Mesenchymal stem cell (in vitro differentiated cells and primary cell): ENCODE measurements at regions not wholly inside any gene's neighbourhood (a gene's known extent, or its start where the extent isn't known, plus 50 kb on each side); places are given as distances from the start of the nearest gene placed in this dataset.

Experiments
- DNase-seq: peaks from one replicate; pipeline ENCODE4 v3.0.0-alpha.2; 2013
- H2AFZ ChIP-seq: one replicate; pipeline ENCODE4 v1.6.1; 2013; ENCODE audit warnings: low read depth, mild to moderate bottlenecking, control low read depth, inconsistent platforms, low read length, moderate library complexity
- H2AK5ac ChIP-seq: 2 replicates; pipeline ENCODE4 v1.6.1; 2013; ENCODE audit warnings: low read length, moderate library complexity, mild to moderate bottlenecking, inconsistent platforms; ENCODE audit not compliant: severe bottlenecking
- H2BK120ac ChIP-seq: one replicate; pipeline ENCODE4 v1.6.1; 2013; ENCODE audit warnings: low read depth, mild to moderate bottlenecking, inconsistent platforms, low read length, moderate library complexity
- H2BK12ac ChIP-seq, 2 experiments: one replicate each; pipeline ENCODE4 v1.6.1; 2013; ENCODE audit warnings: inconsistent platforms in 2 of 2, low read length in 2 of 2, mild to moderate bottlenecking in 2 of 2, moderate library complexity in 2 of 2, control low read depth in 1 of 2
- H2BK15ac ChIP-seq: one replicate; pipeline ENCODE4 v1.6.1; 2013; ENCODE audit warnings: mild to moderate bottlenecking, low read depth, inconsistent platforms; ENCODE audit not compliant: poor library complexity, severe bottlenecking
- H2BK5ac ChIP-seq: 2 replicates; pipeline ENCODE4 v1.6.1; 2013; ENCODE audit warnings: low read depth, mild to moderate bottlenecking, low read length, control low read depth, inconsistent platforms; ENCODE audit not compliant: poor library complexity, severe bottlenecking
- H3K14ac ChIP-seq, 2 experiments: one replicate each; pipeline ENCODE4 v1.6.1; 2013; ENCODE audit warnings: inconsistent platforms in 2 of 2, low read length in 2 of 2, control low read depth in 1 of 2, mild to moderate bottlenecking in 1 of 2, moderate library complexity in 1 of 2
- H3K18ac ChIP-seq, 2 experiments: one replicate each; pipeline ENCODE4 v1.6.1; 2013; ENCODE audit warnings: inconsistent platforms in 2 of 2, low read length in 2 of 2, control low read depth in 1 of 2, low read depth in 1 of 2, mild to moderate bottlenecking in 1 of 2
- H3K23ac ChIP-seq, 2 experiments: one replicate each; pipeline ENCODE4 v1.6.1; 2013; ENCODE audit warnings: inconsistent platforms in 2 of 2, low read length in 2 of 2, mild to moderate bottlenecking in 2 of 2, moderate library complexity in 2 of 2, control low read depth in 1 of 2
- H3K27ac ChIP-seq: 2 replicates; pipeline ENCODE4 v1.5.1; 2013; ENCODE audit warnings: mild to moderate bottlenecking, moderate library complexity, low read length, control low read depth, inconsistent platforms; ENCODE audit not compliant: poor library complexity, severe bottlenecking
- H3K27me3 ChIP-seq, 2 experiments: 2 replicates each; pipeline versions ENCODE4 v1.6.1 to v1.7.0; 2013; ENCODE audit warnings: low read length in 2 of 2, mild to moderate bottlenecking in 2 of 2, moderate library complexity in 2 of 2, control low read depth in 1 of 2, inconsistent platforms in 1 of 2; ENCODE audit not compliant: control insufficient read depth in 1 of 2, insufficient read depth in 1 of 2
- H3K36me3 ChIP-seq, 2 experiments: 2 replicates each; pipeline versions ENCODE4 v1.6.1 to v1.7.0; 2013; ENCODE audit warnings: low read length in 2 of 2, control low read depth in 1 of 2, inconsistent platforms in 1 of 2, low read depth in 1 of 2, mild to moderate bottlenecking in 1 of 2; ENCODE audit not compliant: insufficient read depth in 2 of 2, control insufficient read depth in 1 of 2
- H3K4ac ChIP-seq, 2 experiments: one replicate each; pipeline ENCODE4 v1.6.1; 2013; ENCODE audit warnings: inconsistent platforms in 2 of 2, low read length in 2 of 2, mild to moderate bottlenecking in 2 of 2, moderate library complexity in 2 of 2, control low read depth in 1 of 2, low read depth in 1 of 2
- H3K4me1 ChIP-seq: 2 replicates; pipeline ENCODE4 v1.6.1; 2013; ENCODE audit warnings: low read depth, low read length, control low read depth; ENCODE audit not compliant: control insufficient read depth, insufficient read depth
- H3K4me2 ChIP-seq: 2 replicates; pipeline ENCODE4 v1.6.1; 2013; ENCODE audit warnings: low read length, mild to moderate bottlenecking, inconsistent platforms; ENCODE audit not compliant: poor library complexity, severe bottlenecking
- H3K4me3 ChIP-seq, 2 experiments: 2 replicates each; pipeline versions ENCODE4 v1.5.1 to v1.7.0; 2013; ENCODE audit warnings: low read length in 2 of 2, mild to moderate bottlenecking in 2 of 2, control low read depth in 1 of 2, low read depth in 1 of 2; ENCODE audit not compliant: insufficient read depth in 1 of 2
- H3K79me1 ChIP-seq: replicated peaks from 2 replicates; pipeline ENCODE4 v1.6.1; 2013; ENCODE audit warnings: mild to moderate bottlenecking, control low read depth, low read length, inconsistent platforms; ENCODE audit not compliant: poor library complexity, severe bottlenecking
- H3K9ac ChIP-seq: 2 replicates; pipeline ENCODE4 v1.7.0; 2013; ENCODE audit warnings: mild to moderate bottlenecking, low read length, moderate library complexity
- H3K9me3 ChIP-seq: 2 replicates; pipeline ENCODE4 v1.7.0; 2013; ENCODE audit warnings: mild to moderate bottlenecking, low read length; ENCODE audit not compliant: control insufficient read depth
- H4K8ac ChIP-seq: one replicate; pipeline ENCODE4 v1.6.1; 2013; ENCODE audit warnings: inconsistent platforms, mild to moderate bottlenecking, low read length, moderate library complexity
- H4K91ac ChIP-seq: one replicate; pipeline ENCODE4 v1.6.1; 2013; ENCODE audit warnings: mild to moderate bottlenecking, low read length, inconsistent platforms
- WGBS: methylation state at CpG from one replicate; pipeline ENCODE4 v1.1.7; 2013; ENCODE audit warnings: mixed read lengths; 5-methylcytosine and 5-hydroxymethylcytosine counted together

DNA sequence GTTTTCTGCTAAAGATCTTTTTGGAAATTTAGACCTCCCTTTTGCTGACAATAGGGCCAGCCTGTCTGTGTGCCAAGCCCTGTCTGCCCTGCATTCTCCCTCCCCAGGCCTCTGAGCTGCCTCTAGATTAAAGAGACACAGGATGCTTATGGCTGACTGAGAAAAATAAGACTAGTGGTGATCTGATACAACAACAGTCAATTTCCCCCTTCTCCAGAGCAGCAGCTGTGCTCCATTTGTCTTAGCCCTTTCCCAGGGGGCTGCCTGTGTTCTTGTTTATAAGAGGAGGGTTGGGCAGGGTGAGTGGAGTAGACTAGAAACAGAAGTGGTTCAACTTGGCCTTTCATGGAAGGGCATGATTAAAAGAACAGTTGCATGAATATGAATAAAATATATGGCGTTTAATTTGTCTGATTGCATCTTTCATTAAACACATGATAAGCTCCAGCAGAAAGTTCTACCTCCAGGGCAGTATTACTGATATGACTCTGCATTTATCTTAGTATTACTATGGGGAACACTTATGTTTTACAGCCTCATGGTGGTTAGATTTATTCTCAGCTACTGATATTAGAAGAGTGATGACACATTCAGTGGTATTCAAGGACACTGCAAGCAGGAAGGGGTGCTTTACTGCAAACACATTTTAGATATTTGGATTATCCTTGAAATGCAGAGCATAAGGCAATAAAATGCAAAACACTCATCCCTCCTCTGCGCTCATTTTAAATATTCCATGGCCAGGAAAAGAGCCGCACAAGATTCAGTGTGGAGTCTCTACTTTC lies 150.2 kb upstream of the CLEC14A start:
- Histone ChIP-seq H3K4me2 (no peak overlapping the region), H3K4me1 (peaks cover 1% of the 10 kb centered on the region), H2AK5ac (no peak overlapping the region), H2AFZ (no peak overlapping the region), H2BK5ac (no peak overlapping the region), H3K27me3 (no peaks in the 10 kb centered on the region), H3K9ac (no peak overlapping the region), H2BK15ac (no peak overlapping the region), H3K9me3 (no peaks in the 10 kb centered on the region), H3K18ac (peak overlapping the region; percentile 45 to 74), H2BK12ac (peak overlapping the region; percentile 34 to 81), H3K4me3 (no peak overlapping the region), H4K8ac (no peak overlapping the region), H3K23ac (no peak overlapping the region), H2BK120ac (peak overlapping the region; percentile 27), H3K27ac (no peak overlapping the region), H3K36me3 (no peaks in the 10 kb centered on the region), H3K14ac (no peak overlapping the region), H3K4ac (peak overlapping the region in 1 of 2 experiments; percentile 73), H4K91ac (no peak overlapping the region), H3K79me1 (no peaks in the 10 kb centered on the region)
- WGBS, result 33% methylated on average over 2 of the region's 3 CpGs
- peak; percentile 75 for DNase-seq

DNA sequence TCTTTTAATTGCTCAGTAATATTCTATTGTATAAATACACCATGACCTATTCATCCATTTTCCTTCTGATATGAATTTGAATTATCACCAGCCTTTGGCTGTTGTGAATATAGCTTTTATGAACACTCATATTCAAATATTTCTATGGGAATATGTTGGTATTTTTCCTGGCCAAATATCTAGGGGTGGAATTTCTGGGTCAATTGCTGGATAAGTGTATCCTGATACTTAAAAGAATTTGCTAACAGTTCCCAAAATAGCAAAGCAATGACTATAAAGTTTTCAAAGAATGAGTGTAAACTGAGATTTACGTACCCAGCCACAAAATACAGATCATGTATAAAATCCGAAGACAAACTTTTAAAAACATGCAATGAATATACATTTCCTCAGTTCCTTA lies 148.7 kb upstream of the CLEC14A start:
- no peak overlapping the region for H3K23ac ChIP-seq
- H2BK15ac ChIP-seq, result no peak overlapping the region
- H3K9me3 ChIP-seq, result no peaks in the 10 kb centered on the region
- peak; percentile 27 for DNase-seq
- H3K14ac ChIP-seq, result no peak overlapping the region
- no peak overlapping the region for H2AFZ ChIP-seq
- H2BK120ac ChIP-seq, result no peak overlapping the region
- no peak overlapping the region for H2BK12ac ChIP-seq
- H3K36me3 ChIP-seq, result no peaks in the 10 kb centered on the region
- no peak overlapping the region for H2AK5ac ChIP-seq
- no peak overlapping the region for H3K4me3 ChIP-seq
- no peak overlapping the region for H2BK5ac ChIP-seq
- WGBS, result no CpG with 5 or more reads among the region's 2 CpGs
- no peak overlapping the region for H3K4ac ChIP-seq
- H3K4me2 ChIP-seq, result no peak overlapping the region
- peak overlapping the region; percentile 14 for H3K9ac ChIP-seq
- H3K27ac ChIP-seq, result peak overlapping the region; percentile 4
- H3K79me1 ChIP-seq, result no peaks in the 10 kb centered on the region
- H3K4me1 ChIP-seq, result peaks cover 1% of the 10 kb centered on the region
- no peaks in the 10 kb centered on the region for H3K27me3 ChIP-seq
- no peak overlapping the region for H4K8ac ChIP-seq
- H3K18ac ChIP-seq, result no peak overlapping the region
- no peak overlapping the region for H4K91ac ChIP-seq

DNA sequence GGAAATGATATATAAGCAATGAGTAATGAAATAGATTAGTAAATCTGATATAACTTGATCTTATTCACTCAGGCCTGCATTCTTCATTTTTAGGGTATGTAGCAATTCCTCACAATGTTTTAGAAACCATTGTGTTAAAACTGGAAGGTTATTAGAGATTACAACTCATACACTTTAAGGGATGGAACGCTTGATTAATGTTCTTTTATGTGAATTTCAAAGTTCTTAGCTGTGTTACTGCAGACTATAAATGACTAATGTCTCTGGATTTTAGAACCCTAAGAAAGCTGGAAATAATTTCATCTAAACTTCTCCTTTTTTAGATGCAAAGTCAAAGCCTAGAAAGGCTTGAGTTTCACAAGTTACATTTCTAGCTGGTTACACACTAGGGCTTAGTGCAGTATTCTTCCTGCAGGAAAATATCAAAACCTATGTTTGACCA lies 148.2 kb upstream of the CLEC14A start:
- Histone ChIP-seq H3K4me2 (no peak overlapping the region), H2BK12ac (no peak overlapping the region), H3K79me1 (no peaks in the 10 kb centered on the region), H3K23ac (no peak overlapping the region), H2BK15ac (no peak overlapping the region), H3K36me3 (no peaks in the 10 kb centered on the region), H3K27me3 (no peaks in the 10 kb centered on the region), H3K9me3 (no peaks in the 10 kb centered on the region), H3K4ac (no peak overlapping the region), H3K9ac (peak overlapping the region; percentile 14), H2BK120ac (no peak overlapping the region), H4K8ac (no peak overlapping the region), H2AK5ac (no peak overlapping the region), H3K4me1 (peaks cover 1% of the 10 kb centered on the region), H3K14ac (no peak overlapping the region), H3K4me3 (no peak overlapping the region), H2BK5ac (no peak overlapping the region), H2AFZ (no peak overlapping the region), H3K18ac (no peak overlapping the region), H3K27ac (peak overlapping the region; percentile 4), H4K91ac (no peak overlapping the region)
- no CpG with 5 or more reads among the region's 1 CpG for WGBS
- peak; percentile 70 for DNase-seq

DNA sequence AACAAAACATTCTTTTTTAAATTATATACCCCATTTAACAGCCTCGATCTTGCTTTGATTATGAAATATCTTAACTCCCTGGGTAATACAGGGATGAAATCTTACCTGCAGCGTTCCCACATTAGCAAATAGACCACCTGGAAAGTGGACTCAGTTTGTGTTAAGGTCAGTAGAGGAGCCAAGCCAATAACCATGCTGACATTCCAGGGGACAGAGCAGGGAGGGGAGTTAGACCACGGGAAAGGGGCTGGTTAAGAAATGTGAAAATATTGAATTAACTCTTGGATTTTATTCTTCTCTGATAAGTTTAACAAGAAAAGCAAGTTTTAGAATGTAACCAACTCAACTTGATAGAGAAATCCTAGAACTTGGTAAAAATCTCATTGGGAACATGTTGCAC lies 144.9 kb upstream of the CLEC14A start:
- Histone ChIP-seq H3K36me3 (no peaks in the 10 kb centered on the region), H2BK5ac (no peak overlapping the region), H2BK12ac (no peak overlapping the region), H3K14ac (no peak overlapping the region), H3K4me1 (peaks cover under 1% of the 10 kb centered on the region), H3K4me2 (no peak overlapping the region), H3K18ac (peak overlapping the region in 1 of 2 experiments; percentile 94), H2BK15ac (no peak overlapping the region), H2AFZ (no peak overlapping the region), H4K8ac (peak overlapping the region; percentile 15), H3K9me3 (no peaks in the 10 kb centered on the region), H2AK5ac (no peak overlapping the region), H3K27me3 (peaks cover 0 to under 1% of the 10 kb centered on the region in 2 experiments), H4K91ac (peak overlapping the region; percentile 23), H3K23ac (no peak overlapping the region), H2BK120ac (no peak overlapping the region), H3K9ac (no peak overlapping the region), H3K4ac (peak overlapping the region in 1 of 2 experiments; percentile 11), H3K79me1 (no peaks in the 10 kb centered on the region), H3K27ac (no peak overlapping the region), H3K4me3 (no peak overlapping the region)
- 83% methylated on average over 1 of the region's 3 CpGs for WGBS
- DNase-seq, result no peak
